Esophagus squamous epithelium (tissue), 5 donors: ENCODE measurements at regions not wholly inside any gene's neighbourhood (a gene's known extent, or its start where the extent isn't known, plus 50 kb on each side); places are given as distances from the start of the nearest gene placed in this dataset.

Experiments
- DNase-seq: peaks from one replicate; lab custom pipeline; 2025; lab: John Stamatoyannopoulos, UW
- H3K27ac ChIP-seq, 4 donors: fragments of 200-600 bp; sonication (generic); one replicate each; pipeline ENCODE4 v1.5.1; 2016 to 2019; ENCODE audit warnings: mild to moderate bottlenecking in 1 of 4
- H3K27me3 ChIP-seq, 4 donors: fragments of 200-600 bp; sonication (generic); 1 replicate in 3 of 4; 2 replicates in 1 of 4; pipeline versions ENCODE4 v1.5.1 to v1.6.0; 2017 to 2021; ENCODE audit warnings: antibody characterized with exemption in 1 of 4
- H3K36me3 ChIP-seq, 3 donors: fragments of 200-600 bp; sonication (generic); one replicate each; pipeline ENCODE4 v1.5.1; 2016 to 2019
- H3K4me1 ChIP-seq, 3 donors: fragments of 200-600 bp; sonication (generic); one replicate each; pipeline ENCODE4 v1.5.1; 2017 to 2019
- H3K4me3 ChIP-seq, 4 donors: fragments of 200-600 bp; sonication (generic); 1 replicate in 3 of 4; 2 replicates in 1 of 4; pipeline ENCODE4 v1.5.1; 2016 to 2019; ENCODE audit warnings: mild to moderate bottlenecking in 2 of 4, moderate library complexity in 1 of 4
- H3K9me3 ChIP-seq, 3 donors: fragments of 200-600 bp; sonication (generic); one replicate each; pipeline ENCODE4 v1.5.1; 2016 to 2019
- CTCF ChIP-seq, 6 experiments: fragments of 450-650 bp in 4 of 6; fragments of 200-600 bp in 2 of 6; sonication (generic) in 2 of 6; IDR thresholded peaks; one replicate each; pipeline ENCODE4 v1.5.1; 2016 to 2019; ENCODE audit warnings: antibody characterized with exemption in 6 of 6, mild to moderate bottlenecking in 4 of 6, moderate library complexity in 4 of 6
- POLR2A ChIP-seq, 4 donors: fragments of 450-650 bp; IDR thresholded peaks; one replicate each; pipeline ENCODE4 v1.6.1; 2017; ENCODE audit warnings: antibody characterized with exemption in 4 of 4, mild to moderate bottlenecking in 4 of 4, moderate library complexity in 3 of 4
- WGBS, 2 donors: methylation state at CpG; one replicate each; pipeline ENCODE4 v1.1.5; 2018; 5-methylcytosine and 5-hydroxymethylcytosine counted together
- intact Hi-C: fragments of 100-400 bp; cut with DNase I; formaldehyde crosslinking; loops from one replicate; pipeline ENCODE4 v1.15.0; 2022
- donor health status: DM: yes; HTN: yes; CAD: no.

DNA sequence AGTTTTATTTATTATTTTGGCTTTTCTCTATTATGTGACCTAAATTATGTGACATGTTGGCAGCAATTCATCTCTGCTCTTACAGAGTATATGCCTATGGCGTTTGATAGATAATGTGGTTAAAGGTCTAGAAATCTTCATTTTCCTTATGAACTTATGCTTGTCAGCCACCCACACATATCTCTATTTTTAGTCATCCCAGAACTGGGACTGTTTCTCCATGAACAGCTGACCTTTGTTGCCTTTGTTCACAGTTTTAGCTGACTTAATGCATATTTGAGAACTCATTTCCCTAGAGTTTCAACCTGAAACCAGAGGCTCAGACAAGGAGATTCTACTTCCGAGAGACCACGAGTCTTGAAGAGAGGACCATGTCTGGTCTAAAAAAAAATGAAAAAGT, 176.5 kb downstream of the RAP2B start:
- DNase-seq: no peak
- Histone ChIP-seq H3K4me3 (no peak overlapping the region), H3K27ac (no peak overlapping the region), H3K27me3 (no peaks in the 10 kb centered on the region), H3K4me1 (peaks cover 0 to 4% (median 0%) of the 10 kb centered on the region in 3 donors), H3K9me3 (no peaks in the 10 kb centered on the region), H3K36me3 (no peaks in the 10 kb centered on the region)
- TF ChIP-seq CTCF (IDR thresholded peaks at IDR 0.05): no peak
- TF ChIP-seq POLR2A (IDR thresholded peaks at IDR 0.05): no peak
- intact Hi-C loops: no loop called here
- WGBS, 2 donors: 47 to 55% methylated on average over 3 of the region's 3 CpGs

DNA sequence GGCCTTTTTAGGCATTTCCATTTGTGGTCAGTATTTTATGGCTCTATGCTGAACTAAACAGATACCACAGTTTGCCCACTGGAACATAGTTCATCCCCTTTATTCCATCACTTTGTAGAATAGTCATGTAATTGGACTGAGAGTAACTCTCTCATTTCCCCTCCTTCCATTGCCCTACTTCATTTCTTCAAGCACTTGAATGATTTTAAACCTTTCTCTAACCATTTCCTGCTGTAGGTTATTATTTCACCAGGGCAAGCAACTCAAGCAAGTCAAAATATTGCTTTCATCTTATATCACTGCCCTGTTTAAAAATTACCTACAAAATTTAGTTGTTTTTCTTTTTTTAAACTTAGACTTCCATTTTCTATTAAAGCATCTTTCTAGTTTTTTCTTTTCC, 177.0 kb downstream of the RAP2B start:
- DNase-seq: no peak
- Histone ChIP-seq H3K9me3 (no peaks in the 10 kb centered on the region), H3K36me3 (no peaks in the 10 kb centered on the region), H3K4me3 (no peak overlapping the region), H3K4me1 (peaks cover 0 to 10% (median 0%) of the 10 kb centered on the region in 3 donors), H3K27me3 (no peaks in the 10 kb centered on the region), H3K27ac (no peak overlapping the region)
- TF ChIP-seq CTCF (IDR thresholded peaks at IDR 0.05) (no peak), POLR2A (IDR thresholded peaks at IDR 0.05) (no peak)
- intact Hi-C loops: no loop called here

DNA sequence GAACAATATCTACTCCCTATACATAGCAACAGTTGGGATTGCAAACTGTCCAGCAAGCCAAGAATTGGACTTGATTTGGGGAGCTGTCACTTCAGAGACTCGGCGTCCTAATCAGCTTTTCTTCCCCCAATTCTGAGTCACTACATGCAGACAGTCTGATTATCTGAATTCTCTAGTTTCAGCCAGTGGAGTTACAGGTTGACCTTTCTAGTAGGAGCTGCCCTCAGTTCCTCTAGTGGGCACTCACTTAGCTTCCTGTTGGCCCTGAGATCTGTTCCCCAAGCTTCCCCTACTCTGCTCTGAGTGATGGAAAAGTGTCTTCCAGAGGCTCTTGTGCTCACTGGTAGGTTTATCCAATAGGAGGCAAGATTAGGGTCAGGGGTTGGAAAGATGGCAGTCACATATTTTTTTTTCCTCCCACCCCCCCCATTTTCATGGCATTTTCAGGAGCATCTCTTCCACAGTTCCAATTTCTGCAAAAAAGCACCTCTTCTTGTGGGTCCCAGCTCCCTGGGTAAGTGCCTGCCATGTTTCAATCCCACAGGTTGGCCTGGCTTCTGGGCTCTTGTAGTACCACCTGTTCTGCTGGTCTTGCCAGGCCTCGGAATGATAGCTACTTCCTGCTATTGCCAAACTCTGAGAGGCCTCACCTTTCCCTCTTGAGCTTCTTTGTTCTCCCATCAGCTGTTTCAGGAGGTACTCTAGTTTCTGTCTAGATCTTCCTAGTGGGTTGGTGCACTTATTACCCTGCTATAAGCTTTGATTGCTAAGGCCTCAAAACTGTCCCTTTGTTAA, 182.2 kb downstream of the RAP2B start:
- peaks cover 0 to 13% (median 0%) of the 10 kb centered on the region in 3 donors for H3K4me1 ChIP-seq
- WGBS, 2 donors: 63 to 72% methylated on average over 3 of the region's 3 CpGs
- TF ChIP-seq CTCF (IDR thresholded peaks at IDR 0.05): no peak
- no peak for TF ChIP-seq POLR2A (IDR thresholded peaks at IDR 0.05)
- no peaks in the 10 kb centered on the region for H3K9me3 ChIP-seq
- no peak for DNase-seq
- H3K27me3 ChIP-seq: no peaks in the 10 kb centered on the region
- H3K4me3 ChIP-seq: no peak overlapping the region
- intact Hi-C loops: no loop called here
- peak overlapping the region in 1 of 4 donors; percentile 64 for H3K27ac ChIP-seq
- H3K36me3 ChIP-seq: no peaks in the 10 kb centered on the region

DNA sequence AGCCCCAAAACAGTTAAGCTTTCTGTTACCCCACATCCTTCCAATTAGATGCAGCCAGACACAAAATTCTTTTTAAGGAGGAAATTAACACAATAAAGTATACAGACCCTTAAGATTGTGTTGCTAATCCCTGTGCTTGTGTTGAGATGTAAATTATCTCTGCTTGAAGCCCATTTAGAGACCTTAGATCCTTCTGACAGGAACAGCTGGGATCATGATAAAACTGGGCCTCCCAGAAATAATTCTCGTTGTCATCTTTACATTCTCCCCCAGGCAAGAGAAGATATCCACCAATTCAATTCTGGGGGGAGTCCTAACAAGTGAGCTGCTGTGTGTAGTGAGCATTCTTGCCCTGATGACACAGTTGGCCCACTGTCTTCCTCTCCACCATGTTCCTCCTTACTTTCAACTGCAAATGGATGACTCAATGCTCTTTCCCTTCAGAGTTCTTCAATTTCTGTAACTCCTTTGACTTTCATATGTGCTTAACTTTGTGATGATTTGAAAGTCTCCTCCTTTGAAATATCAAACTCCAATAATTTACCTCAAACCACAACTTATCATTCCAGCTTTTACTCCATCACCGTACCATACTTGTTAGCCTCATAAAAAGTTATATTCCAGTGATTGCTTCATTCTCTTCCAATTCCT, 186.6 kb downstream of the RAP2B start:
- no peak for TF ChIP-seq CTCF (IDR thresholded peaks at IDR 0.05)
- TF ChIP-seq POLR2A (IDR thresholded peaks at IDR 0.05): no peak
- Histone ChIP-seq H3K36me3 (no peaks in the 10 kb centered on the region), H3K4me3 (no peak overlapping the region), H3K9me3 (no peaks in the 10 kb centered on the region), H3K4me1 (peaks cover 0 to 8% (median 0%) of the 10 kb centered on the region in 3 donors), H3K27ac (no peak overlapping the region), H3K27me3 (no peaks in the 10 kb centered on the region)
- intact Hi-C loops: no loop called here
- no peak for DNase-seq
- WGBS, 2 donors: 62 to 70% methylated on average over 2 of the region's 2 CpGs

GRCh38 chr3:153349108-153349499, 187.1 kb downstream of the RAP2B start:
- WGBS, 2 donors: 85 to 97% methylated on average over 1 of the region's 1 CpG

More at GRCh38 chr3:153349108-153349499, 187.1 kb downstream of the RAP2B start:
- no peaks in the 10 kb centered on the region for H3K27me3 ChIP-seq
- TF ChIP-seq POLR2A (IDR thresholded peaks at IDR 0.05): no peak
- TF ChIP-seq CTCF (IDR thresholded peaks at IDR 0.05): no peak
- DNase-seq: no peak
- no peaks in the 10 kb centered on the region for H3K9me3 ChIP-seq
- no peak overlapping the region for H3K4me3 ChIP-seq
- H3K36me3 ChIP-seq: no peaks in the 10 kb centered on the region
- intact Hi-C loops: no loop called here
- H3K27ac ChIP-seq: no peak overlapping the region
- H3K4me1 ChIP-seq: peaks cover 0 to 3% (median 0%) of the 10 kb centered on the region in 3 donors
